ENCODE measurements at regions not wholly inside any gene's neighbourhood (a gene's known extent, or its start where the extent isn't known, plus 50 kb on each side); places are given as distances from the start of the nearest gene placed in this dataset.
"Not testable (repeated sequence)": the region's sequence is repeated elsewhere in the genome, so short reads cannot be mapped to it uniquely, and the experiment has no call there.

GRCh38 chr14:71435641-71436040 lies 496.6 kb upstream of the RGS6 start:
- not testable (repeated sequence) for TF ChIP-seq CTCF, POLR2A (IDR thresholded peaks at IDR 0.05)

Measured in right lobe of liver (tissue), 4 donors.